Uterus (tissue), 3 donors: ENCODE measurements at regions not wholly inside any gene's neighbourhood (a gene's known extent, or its start where the extent isn't known, plus 50 kb on each side); places are given as distances from the start of the nearest gene placed in this dataset.

Source experiments
- DNase-seq, 2 donors: peaks; one replicate each; pipeline ENCODE4 v3.0.0-alpha.2; 2019 to 2020
- H3K27ac ChIP-seq, 2 donors: fragments of 200-600 bp; sonication (generic); 1 replicate in 1 of 2; 2 replicates in 1 of 2; pipeline ENCODE4 v1.5.1; 2016 to 2018
- H3K27me3 ChIP-seq, 2 donors: fragments of 200-600 bp; sonication (generic); one replicate each; pipeline ENCODE4 v1.5.1; 2018 to 2019; ENCODE audit warnings: control low read depth in 1 of 2
- H3K36me3 ChIP-seq, 2 donors: fragments of 200-600 bp; sonication (generic); one replicate each; pipeline ENCODE4 v1.5.1; 2019; ENCODE audit warnings: control low read depth in 1 of 2
- H3K4me1 ChIP-seq, 2 donors: fragments of 200-600 bp; sonication (generic); one replicate each; pipeline ENCODE4 v1.5.1; 2018 to 2019; ENCODE audit warnings: control low read depth in 1 of 2
- H3K4me3 ChIP-seq, 2 donors: fragments of 200-600 bp; sonication (generic); 1 replicate in 1 of 2; 2 replicates in 1 of 2; pipeline ENCODE4 v1.5.1; 2018 to 2019; ENCODE audit warnings: mild to moderate bottlenecking in 1 of 2
- H3K9me3 ChIP-seq, 2 donors: fragments of 200-600 bp; sonication (generic); one replicate each; pipeline ENCODE4 v1.5.1; 2019; ENCODE audit warnings: control low read depth in 1 of 2
- CTCF ChIP-seq, 4 experiments: fragments of 200-600 bp in 2 of 4; fragments of 450-650 bp in 2 of 4; sonication (generic) in 2 of 4; IDR thresholded peaks; one replicate each; pipeline ENCODE4 v1.5.1; 2016 to 2019; ENCODE audit warnings: antibody characterized with exemption in 4 of 4, mild to moderate bottlenecking in 2 of 4, moderate library complexity in 1 of 4
- POLR2A ChIP-seq, 2 donors: fragments of 450-650 bp; IDR thresholded peaks; one replicate each; pipeline ENCODE4 v1.6.1; 2016; ENCODE audit warnings: antibody characterized with exemption in 2 of 2, mild to moderate bottlenecking in 1 of 2, moderate library complexity in 1 of 2
- intact Hi-C: fragments of 100-400 bp; cut with DNase I; formaldehyde crosslinking; loops from one replicate; pipeline ENCODE4 v1.15.1; 2023; ENCODE audit warnings: low total_unique reads
- donor health status: DM: yes; HTN: yes; CAD: no.

- H3K36me3 ChIP-seq = no peaks in the 10 kb centered on the region
- DNase-seq = no peak
- no peaks in the 10 kb centered on the region for H3K9me3 ChIP-seq
- no peak overlapping the region for H3K4me3 ChIP-seq
- no peaks in the 10 kb centered on the region for H3K27me3 ChIP-seq
- intact Hi-C loops = no loop called here
- H3K27ac ChIP-seq = no peak overlapping the region
- TF ChIP-seq POLR2A (IDR thresholded peaks at IDR 0.05) (no peak), CTCF (IDR thresholded peaks at IDR 0.05) (no peak)
- no peaks in the 10 kb centered on the region for H3K4me1 ChIP-seq
Measured at GRCh38 chr21:16154951-16155635, 425.3 kb downstream of the USP25 start.

- Histone ChIP-seq H3K36me3 (no peaks in the 10 kb centered on the region), H3K27ac (no peak overlapping the region), H3K27me3 (no peaks in the 10 kb centered on the region), H3K4me1 (no peaks in the 10 kb centered on the region), H3K4me3 (no peak overlapping the region), H3K9me3 (no peaks in the 10 kb centered on the region)
- intact Hi-C loops = no loop called here
- TF ChIP-seq POLR2A (IDR thresholded peaks at IDR 0.05) = no peak
- TF ChIP-seq CTCF (IDR thresholded peaks at IDR 0.05) = no peak
- no peak for DNase-seq
Measured at GRCh38 chr21:16156841-16157489, 427.2 kb downstream of the USP25 start.

GRCh38 chr21:16159213-16159970 is 429.6 kb downstream of the USP25 start:
- TF ChIP-seq POLR2A (IDR thresholded peaks at IDR 0.05) = no peak
- TF ChIP-seq CTCF (IDR thresholded peaks at IDR 0.05) = no peak
- Histone ChIP-seq H3K27ac (no peak overlapping the region), H3K4me1 (no peaks in the 10 kb centered on the region), H3K4me3 (no peak overlapping the region), H3K9me3 (no peaks in the 10 kb centered on the region), H3K27me3 (no peaks in the 10 kb centered on the region), H3K36me3 (no peaks in the 10 kb centered on the region)
- intact Hi-C loops = no loop called here
- no peak for DNase-seq

- H3K9me3 ChIP-seq = no peaks in the 10 kb centered on the region
- no peak for DNase-seq
- H3K36me3 ChIP-seq = no peaks in the 10 kb centered on the region
- H3K4me3 ChIP-seq = no peak overlapping the region
- intact Hi-C loops = no loop called here
- H3K27me3 ChIP-seq = no peaks in the 10 kb centered on the region
- H3K27ac ChIP-seq = no peak overlapping the region
- H3K4me1 ChIP-seq = no peaks in the 10 kb centered on the region
- no peak for TF ChIP-seq CTCF (IDR thresholded peaks at IDR 0.05)
- no peak for TF ChIP-seq POLR2A (IDR thresholded peaks at IDR 0.05)
Measured at GRCh38 chr21:16159971-16160350, 430.2 kb downstream of the USP25 start.

GRCh38 chr21:16162953-16163352 is 433.2 kb downstream of the USP25 start:
- no peaks in the 10 kb centered on the region for H3K9me3 ChIP-seq
- no peaks in the 10 kb centered on the region for H3K36me3 ChIP-seq
- H3K27ac ChIP-seq = no peak overlapping the region
- no peak for TF ChIP-seq CTCF (IDR thresholded peaks at IDR 0.05)
- TF ChIP-seq POLR2A (IDR thresholded peaks at IDR 0.05) = no peak
- H3K27me3 ChIP-seq = no peaks in the 10 kb centered on the region
- intact Hi-C loops = no loop called here
- no peak overlapping the region for H3K4me3 ChIP-seq
- no peak for DNase-seq
- H3K4me1 ChIP-seq = peaks cover 0 to 3% of the 10 kb centered on the region in 2 donors
